ENCODE measurements at regions not wholly inside any gene's neighbourhood (a gene's known extent, or its start where the extent isn't known, plus 50 kb on each side); places are given as distances from the start of the nearest gene placed in this dataset.

DNA sequence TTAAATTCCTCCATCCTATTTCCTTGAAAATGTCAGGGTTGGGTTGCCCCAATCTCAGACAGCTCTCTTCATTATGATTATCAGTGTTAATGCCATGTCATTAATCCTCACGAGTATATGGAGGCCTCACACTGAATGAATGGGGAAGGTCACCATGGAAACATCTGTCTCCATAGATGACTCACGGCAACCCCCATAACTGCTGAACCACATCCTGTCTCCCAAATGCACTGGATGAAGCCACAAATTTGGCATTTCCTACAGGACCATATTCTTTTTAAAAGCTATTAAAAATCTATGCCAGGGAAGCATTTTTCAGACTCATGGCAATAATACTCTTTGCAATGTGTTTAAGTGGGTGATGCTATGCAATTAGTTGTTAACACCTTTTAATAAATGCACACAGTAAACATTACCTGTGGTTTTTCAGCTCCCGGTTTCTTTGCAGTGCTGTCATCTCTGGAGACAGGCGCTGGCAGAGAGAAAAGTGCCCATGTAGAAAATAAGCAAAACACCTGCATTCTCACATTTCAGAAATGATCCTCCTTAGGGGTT is 80.1 kb upstream of the PTPRK start:
- DNase-seq = peak; percentile 40
- no peak overlapping the region for H3K9ac ChIP-seq (ENCODE audit: low read depth, low read length)
- H3K79me2 ChIP-seq (ENCODE audit: insufficient read depth, low read length) = no peaks in the 10 kb centered on the region
- peak overlapping the region; percentile 27; the same call in 1 of the 2 replicates for H3K4me2 ChIP-seq (ENCODE audit: insufficient read depth, low read length)
- H3K9me3 ChIP-seq (ENCODE audit: insufficient read depth, low read length, severe bottlenecking) = no peaks in the 10 kb centered on the region
- H4K20me1 ChIP-seq (ENCODE audit: insufficient read depth, low read length) = no peaks in the 10 kb centered on the region
- peak overlapping the region; percentile 61; the same call in 1 of the 2 replicates for H3K27ac ChIP-seq (ENCODE audit: low read length)
- no peaks in the 10 kb centered on the region for H3K27me3 ChIP-seq (ENCODE audit: insufficient read depth, low read length, poor library complexity)
- peak; percentile 83 for ATAC-seq (ENCODE audit: insufficient read depth, low read depth)
- peaks cover 32% of the 10 kb centered on the region for H3K4me1 ChIP-seq (ENCODE audit: insufficient read depth, low read length)
- H3K4me3 ChIP-seq (ENCODE audit: low read depth in 1 of 2, low read length in 2 of 2) = no peak overlapping the region
- H3K36me3 ChIP-seq (ENCODE audit: insufficient read depth, low read length) = no peaks in the 10 kb centered on the region
- no peak overlapping the region for H2AFZ ChIP-seq (ENCODE audit: low read depth, low read length)
- TF ChIP-seq CTCF (IDR thresholded peaks at IDR 0.05; ENCODE audit: borderline replicate concordance, extremely low read depth, low read length, poor library complexity, severe bottlenecking) (no peak), EZH2 (IDR thresholded peaks at IDR 0.05; ENCODE audit: borderline replicate concordance, low read depth, low read length, severe bottlenecking) (no peak)

DNA sequence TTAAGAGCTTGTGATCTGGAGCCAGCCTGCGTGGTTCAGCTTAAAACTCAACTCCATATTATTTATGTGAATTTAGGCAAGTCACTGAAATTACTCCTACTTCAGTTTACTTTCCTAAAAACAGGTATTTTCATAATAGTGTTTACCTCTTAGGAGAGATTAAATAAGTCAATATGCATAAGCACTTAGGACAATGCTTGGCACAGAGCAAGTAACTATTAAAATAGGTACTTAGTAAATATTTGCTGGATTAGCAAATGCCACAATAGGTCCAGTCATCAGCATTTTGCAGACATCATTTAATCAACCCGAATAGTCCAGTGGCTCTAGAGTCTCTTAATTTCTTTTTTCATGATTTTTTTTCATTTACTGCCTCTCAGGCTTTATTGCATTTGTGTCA is 78.6 kb upstream of the PTPRK start:
- no peak overlapping the region for H3K4me2 ChIP-seq (ENCODE audit: insufficient read depth, low read length)
- DNase-seq (no peak), ATAC-seq (ENCODE audit: insufficient read depth, low read depth) (no peak)
- H4K20me1 ChIP-seq (ENCODE audit: insufficient read depth, low read length) = no peaks in the 10 kb centered on the region
- no peak overlapping the region for H3K27ac ChIP-seq (ENCODE audit: low read length)
- no peaks in the 10 kb centered on the region for H3K27me3 ChIP-seq (ENCODE audit: insufficient read depth, low read length, poor library complexity)
- H3K36me3 ChIP-seq (ENCODE audit: insufficient read depth, low read length) = no peaks in the 10 kb centered on the region
- peaks cover 32% of the 10 kb centered on the region for H3K4me1 ChIP-seq (ENCODE audit: insufficient read depth, low read length)
- no peak overlapping the region for H3K4me3 ChIP-seq (ENCODE audit: low read depth in 1 of 2, low read length in 2 of 2)
- no peak overlapping the region for H3K9ac ChIP-seq (ENCODE audit: low read depth, low read length)
- H3K9me3 ChIP-seq (ENCODE audit: insufficient read depth, low read length, severe bottlenecking) = no peaks in the 10 kb centered on the region
- TF ChIP-seq CTCF (IDR thresholded peaks at IDR 0.05; ENCODE audit: borderline replicate concordance, extremely low read depth, low read length, poor library complexity, severe bottlenecking) = no peak
- TF ChIP-seq EZH2 (IDR thresholded peaks at IDR 0.05; ENCODE audit: borderline replicate concordance, low read depth, low read length, severe bottlenecking) = no peak
- no peak overlapping the region for H2AFZ ChIP-seq (ENCODE audit: low read depth, low read length)
- no peaks in the 10 kb centered on the region for H3K79me2 ChIP-seq (ENCODE audit: insufficient read depth, low read length)

GRCh38 chr6:128598571-128598970 is 78.2 kb upstream of the PTPRK start:
- Histone ChIP-seq H2AFZ (ENCODE audit: low read depth, low read length) (no peak overlapping the region), H4K20me1 (ENCODE audit: insufficient read depth, low read length) (no peaks in the 10 kb centered on the region), H3K9me3 (ENCODE audit: insufficient read depth, low read length, severe bottlenecking) (no peaks in the 10 kb centered on the region), H3K79me2 (ENCODE audit: insufficient read depth, low read length) (no peaks in the 10 kb centered on the region), H3K4me1 (ENCODE audit: insufficient read depth, low read length) (peaks cover 32% of the 10 kb centered on the region), H3K27me3 (ENCODE audit: insufficient read depth, low read length, poor library complexity) (no peaks in the 10 kb centered on the region), H3K9ac (ENCODE audit: low read depth, low read length) (no peak overlapping the region), H3K4me2 (ENCODE audit: insufficient read depth, low read length) (no peak overlapping the region), H3K4me3 (ENCODE audit: low read depth in 1 of 2, low read length in 2 of 2) (no peak overlapping the region), H3K27ac (ENCODE audit: low read length) (no peak overlapping the region), H3K36me3 (ENCODE audit: insufficient read depth, low read length) (no peaks in the 10 kb centered on the region)
- no peak for ATAC-seq (ENCODE audit: insufficient read depth, low read depth)
- TF ChIP-seq CTCF (IDR thresholded peaks at IDR 0.05; ENCODE audit: borderline replicate concordance, extremely low read depth, low read length, poor library complexity, severe bottlenecking) (no peak), EZH2 (IDR thresholded peaks at IDR 0.05; ENCODE audit: borderline replicate concordance, low read depth, low read length, severe bottlenecking) (no peak)
- no peak for DNase-seq
